GM18502 (cell line): ENCODE measurements at regions not wholly inside any gene's neighbourhood (a gene's known extent, or its start where the extent isn't known, plus 50 kb on each side); places are given as distances from the start of the nearest gene placed in this dataset.
A peak's percentile ranks its signal among the peaks of the same experiment; 100 is the strongest.
"Not testable (repeated sequence)": the region's sequence is repeated elsewhere in the genome, so short reads cannot be mapped to it uniquely, and the experiment has no call there.

Source experiments
- ATAC-seq: cut with Tn5 transposase; IDR thresholded peaks from one replicate; pipeline ENCODE4 v1.9.1; 2021; ENCODE audit warnings: mild to moderate bottlenecking; ENCODE audit not compliant: unreplicated experiment, poor library complexity

- no peak for ATAC-seq
Observed at GRCh38 chr4:75194180-75194579, 261.3 kb downstream of the PARM1 start.

- not testable (repeated sequence) for ATAC-seq
Observed at GRCh38 chr4:75192182-75192581, 259.3 kb downstream of the PARM1 start.

- no peak for ATAC-seq
Observed at GRCh38 chr4:75189711-75190335, 256.9 kb downstream of the PARM1 start.

- peak; percentile 96 for ATAC-seq
Observed at GRCh38 chr4:75180790-75181776, 248.2 kb downstream of the PARM1 start.

GRCh38 chr4:75180217-75180616 is 247.3 kb downstream of the PARM1 start:
- ATAC-seq: no peak

- no peak for ATAC-seq
Observed at GRCh38 chr4:75179510-75179909, 246.6 kb downstream of the PARM1 start.

GRCh38 chr4:75172551-75172950 is 239.6 kb downstream of the PARM1 start:
- peak; percentile 98 for ATAC-seq

GRCh38 chr4:75169427-75169826 is 236.5 kb downstream of the PARM1 start:
- no peak for ATAC-seq

GRCh38 chr4:75169020-75169419 is 236.1 kb downstream of the PARM1 start:
- ATAC-seq: no peak

- ATAC-seq: no peak
Observed at GRCh38 chr4:75168548-75168947, 235.6 kb downstream of the PARM1 start.

GRCh38 chr4:75165100-75165499 is 232.2 kb downstream of the PARM1 start:
- not testable (repeated sequence) for ATAC-seq

GRCh38 chr4:75158451-75158850 is 225.5 kb downstream of the PARM1 start:
- ATAC-seq: no peak

GRCh38 chr4:75154994-75155393 is 222.1 kb downstream of the PARM1 start:
- no peak for ATAC-seq

- no peak for ATAC-seq
Observed at GRCh38 chr4:75146223-75146622, 213.3 kb downstream of the PARM1 start.

GRCh38 chr4:75144475-75144874 is 211.6 kb downstream of the PARM1 start:
- ATAC-seq: no peak

- peak; percentile 47 for ATAC-seq
Observed at GRCh38 chr4:75142850-75143249, 209.9 kb downstream of the PARM1 start.

GRCh38 chr4:75142382-75142781 is 209.5 kb downstream of the PARM1 start:
- no peak for ATAC-seq

GRCh38 chr4:75141162-75141561 is 208.2 kb downstream of the PARM1 start:
- ATAC-seq: no peak

- ATAC-seq: no peak
Observed at GRCh38 chr4:75137302-75137701, 204.4 kb downstream of the PARM1 start.

- peak; percentile 84 for ATAC-seq
Observed at GRCh38 chr4:75135068-75135825, 202.3 kb downstream of the PARM1 start.

- ATAC-seq: not testable (repeated sequence)
Observed at GRCh38 chr4:75126870-75127269, 194.0 kb downstream of the PARM1 start.
